ENCODE measurements at regions not wholly inside any gene's neighbourhood (a gene's known extent, or its start where the extent isn't known, plus 50 kb on each side); places are given as distances from the start of the nearest gene placed in this dataset.

- peaks cover 3 to 7% of the 10 kb centered on the region in 2 experiments; a peak in 2 of 4 replicates for H3K4me1 Mint-ChIP-seq
- Histone ChIP-seq H3K4me2 (ENCODE audit: insufficient read depth, insufficient read length, low read length) (no peak overlapping the region), H3K79me1 (ENCODE audit: insufficient read depth, low read depth, low read length, poor library complexity, severe bottlenecking) (no peaks in the 10 kb centered on the region), H4K91ac (ENCODE audit: insufficient read length, low read depth, low read length) (no peak overlapping the region), H3T11ph (ENCODE audit: low read length) (no peak overlapping the region), H3K56ac (ENCODE audit: insufficient read length, low read depth, low read length) (no peak overlapping the region), H2BK15ac (ENCODE audit: low read depth, low read length) (no peak overlapping the region), H3K27ac (ENCODE audit: insufficient read length, low read depth, low read length) (no peak overlapping the region), H3K23me2 (ENCODE audit: insufficient read length, low read depth, low read length, poor library complexity, severe bottlenecking) (no peaks in the 10 kb centered on the region), H4K20me1 (ENCODE audit: control insufficient read depth, insufficient read depth, insufficient read length) (no peaks in the 10 kb centered on the region), H3K18ac (ENCODE audit: insufficient read length, low read depth, low read length) (no peak overlapping the region), H4K8ac (replicated peaks; ENCODE audit: insufficient read length, low read depth, low read length) (no peak overlapping the region), H2AK5ac (ENCODE audit: insufficient read length, low read length) (no peak overlapping the region), H2BK5ac (ENCODE audit: insufficient read length, low read length) (no peak overlapping the region), H3K14ac (ENCODE audit: insufficient read depth, low read length) (no peak overlapping the region), H2BK20ac (ENCODE audit: low read depth, low read length, poor library complexity, severe bottlenecking) (no peak overlapping the region), H3K79me2 (ENCODE audit: insufficient read depth, low read length) (no peaks in the 10 kb centered on the region), H2AFZ (ENCODE audit: low read length) (no peak overlapping the region), H3K4ac (ENCODE audit: low read depth, low read length) (no peak overlapping the region), H2BK120ac (ENCODE audit: low read depth, low read length, poor library complexity, severe bottlenecking) (no peak overlapping the region), H3K23ac (ENCODE audit: insufficient read length, low read depth, low read length) (no peak overlapping the region), H3K4me1 (ENCODE audit: insufficient read depth, low read length) (peaks cover 2% of the 10 kb centered on the region; the same call in 1 of the 2 replicates), H3K27me3 (ENCODE audit: insufficient read depth, low read length) (no peaks in the 10 kb centered on the region), H3K9ac (ENCODE audit: extremely low read depth, insufficient read length, low read length) (no peak overlapping the region), H4K5ac (ENCODE audit: insufficient read length, low read depth, low read length) (no peak overlapping the region), H3K9me3 (ENCODE audit: control insufficient read depth, low read depth, low read length) (no peaks in the 10 kb centered on the region), H2BK12ac (ENCODE audit: insufficient read length, low read depth, low read length) (no peak overlapping the region)
- H3K27ac Mint-ChIP-seq, result no peak overlapping the region
- no peaks in the 10 kb centered on the region for H3K36me3 Mint-ChIP-seq (ENCODE audit: insufficient read depth in 1 of 3, low read depth in 3 of 3)
- no CpG with 5 or more reads among the region's 5 CpGs for WGBS (ENCODE audit: extremely low coverage, insufficient read length, low lambda C conversion rate)
- no peaks in the 10 kb centered on the region for H3K27me3 Mint-ChIP-seq (ENCODE audit: low read depth)
- no peak overlapping the region for H3K4me3 Mint-ChIP-seq
- no peaks in the 10 kb centered on the region for H3K9me3 Mint-ChIP-seq
- no peak for DNase-seq
- TF ChIP-seq CTCF (conservative IDR thresholded peaks at IDR 0.05), result no peak
Measured at GRCh38 chr6:91678679-91679446, 1092.0 kb upstream of the MAP3K7 start.

Measured in H9 (cell line).